GM12878 (cell line): ENCODE measurements at regions not wholly inside any gene's neighbourhood (a gene's known extent, or its start where the extent isn't known, plus 50 kb on each side); places are given as distances from the start of the nearest gene placed in this dataset.

Source experiments
- CTCF ChIP-seq, 3 experiments: IDR thresholded peaks in 2 of 3; conservative IDR thresholded peaks in 1 of 3; 2 replicates each; pipeline ENCODE4 v1.5.1; 2011; ENCODE audit warnings: low read depth in 3 of 3, low read length in 3 of 3, mild to moderate bottlenecking in 3 of 3, control low read depth in 2 of 3, moderate library complexity in 2 of 3, inconsistent platforms in 1 of 3, mixed read lengths in 1 of 3; ENCODE audit not compliant: control insufficient read depth in 2 of 3, insufficient read depth in 1 of 3; ENCODE audit errors: extremely low read depth in 1 of 3
- PAX5 ChIP-seq: IDR thresholded peaks from 2 replicates; pipeline ENCODE4 v1.6.1; 2011; ENCODE audit warnings: low read depth, low read length, borderline replicate concordance
- POLR2A ChIP-seq: IDR thresholded peaks from 2 replicates; pipeline ENCODE4 v1.6.1; 2011; ENCODE audit warnings: low read depth, mild to moderate bottlenecking, low read length
- SP1 ChIP-seq: IDR thresholded peaks from one replicate; pipeline ENCODE4 v1.6.1; 2011; ENCODE audit warnings: low read depth, low read length
- SREBF2 ChIP-seq: IDR thresholded peaks from 2 replicates; pipeline ENCODE4 v1.6.1; 2012; ENCODE audit warnings: mild to moderate bottlenecking, low read length
- USF2 ChIP-seq: IDR thresholded peaks from 2 replicates; pipeline ENCODE4 v1.6.1; 2011; ENCODE audit warnings: low read depth, low read length, improper control_type of control experiment, borderline replicate concordance

- TF ChIP-seq PAX5 = no peak
- no peak for TF ChIP-seq USF2
- TF ChIP-seq POLR2A = no peak
- TF ChIP-seq CTCF (IDR thresholded peaks at IDR 0.05 in 2 of 3, conservative IDR thresholded peaks at IDR 0.05 in 1 of 3; ENCODE audit: control insufficient read depth in 2 of 3, extremely low read depth in 1 of 3, insufficient read depth in 1 of 3, low read depth in 3 of 3, low read length in 3 of 3) = no peak
- no peak for TF ChIP-seq SP1
- no peak for TF ChIP-seq SREBF2
Observed at GRCh38 chr2:204415406-204416181, 129.7 kb upstream of the PARD3B start.
